ENCODE measurements at regions not wholly inside any gene's neighbourhood (a gene's known extent, or its start where the extent isn't known, plus 50 kb on each side); places are given as distances from the start of the nearest gene placed in this dataset.

DNA sequence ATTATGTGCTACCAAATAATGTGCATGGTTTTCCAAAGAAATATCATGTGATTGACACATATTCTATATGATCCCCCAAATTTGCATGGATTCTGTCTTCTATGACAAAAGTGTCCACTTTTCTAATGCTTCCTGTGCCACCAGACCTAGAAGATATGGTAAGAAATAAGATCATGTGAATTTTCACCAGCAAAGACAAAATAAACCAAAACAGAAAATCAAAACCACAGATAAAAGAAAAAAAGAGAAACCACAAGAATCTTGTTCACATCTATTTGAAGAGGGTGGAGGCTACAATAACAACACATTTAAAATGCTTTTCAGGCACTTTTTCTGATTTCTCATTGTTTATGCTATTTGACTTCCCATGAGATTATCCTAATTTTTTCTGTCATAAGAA lies 303.4 kb downstream of the DIPK2A start:
- no peak for TF ChIP-seq POLR2A (IDR thresholded peaks at IDR 0.05)
- TF ChIP-seq, protein P1, sequence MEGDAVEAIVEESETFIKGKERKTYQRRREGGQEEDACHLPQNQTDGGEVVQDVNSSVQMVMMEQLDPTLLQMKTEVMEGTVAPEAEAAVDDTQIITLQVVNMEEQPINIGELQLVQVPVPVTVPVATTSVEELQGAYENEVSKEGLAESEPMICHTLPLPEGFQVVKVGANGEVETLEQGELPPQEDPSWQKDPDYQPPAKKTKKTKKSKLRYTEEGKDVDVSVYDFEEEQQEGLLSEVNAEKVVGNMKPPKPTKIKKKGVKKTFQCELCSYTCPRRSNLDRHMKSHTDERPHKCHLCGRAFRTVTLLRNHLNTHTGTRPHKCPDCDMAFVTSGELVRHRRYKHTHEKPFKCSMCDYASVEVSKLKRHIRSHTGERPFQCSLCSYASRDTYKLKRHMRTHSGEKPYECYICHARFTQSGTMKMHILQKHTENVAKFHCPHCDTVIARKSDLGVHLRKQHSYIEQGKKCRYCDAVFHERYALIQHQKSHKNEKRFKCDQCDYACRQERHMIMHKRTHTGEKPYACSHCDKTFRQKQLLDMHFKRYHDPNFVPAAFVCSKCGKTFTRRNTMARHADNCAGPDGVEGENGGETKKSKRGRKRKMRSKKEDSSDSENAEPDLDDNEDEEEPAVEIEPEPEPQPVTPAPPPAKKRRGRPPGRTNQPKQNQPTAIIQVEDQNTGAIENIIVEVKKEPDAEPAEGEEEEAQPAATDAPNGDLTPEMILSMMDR (IDR thresholded peaks at IDR 0.05) = no peak
